Keratinocyte (primary cell): ENCODE measurements at regions not wholly inside any gene's neighbourhood (a gene's known extent, or its start where the extent isn't known, plus 50 kb on each side); places are given as distances from the start of the nearest gene placed in this dataset.

ENCODE experiments used
- DNase-seq: peaks from one replicate; pipeline ENCODE4 v3.0.0-alpha.2; 2011; ENCODE audit warnings: low read depth, missing footprints, low spot score
- FAIRE-seq: peaks from 2 replicates; lab custom pipeline; 2011; peaks lifted over from hg19 to GRCh38; lab: Jason Lieb, UNC
- H2AFZ ChIP-seq: 2 replicates; pipeline ENCODE4 v1.6.0; 2012; ENCODE audit warnings: low read length, control low read depth, inconsistent platforms; ENCODE audit not compliant: control insufficient read depth
- H3K27ac ChIP-seq: 2 replicates; pipeline ENCODE4 v1.5.1; 2011; ENCODE audit warnings: low read length; ENCODE audit not compliant: control insufficient read depth, insufficient read depth
- H3K27me3 ChIP-seq: 3 replicates; pipeline ENCODE4 v1.6.0; 2011; ENCODE audit warnings: low read length; ENCODE audit not compliant: control insufficient read depth, insufficient read depth; ENCODE audit errors: extremely low read depth
- H3K36me3 ChIP-seq, 2 experiments: 2 replicates in 1 of 2; 3 replicates in 1 of 2; pipeline ENCODE4 v1.5.1; 2011; ENCODE audit warnings: low read length in 2 of 2, mild to moderate bottlenecking in 1 of 2; ENCODE audit not compliant: control insufficient read depth in 2 of 2, insufficient read depth in 2 of 2; ENCODE audit errors: extremely low read depth in 1 of 2
- H3K4me1 ChIP-seq: 3 replicates; pipeline ENCODE4 v1.5.1; 2011; ENCODE audit warnings: low read length; ENCODE audit not compliant: control insufficient read depth, insufficient read depth; ENCODE audit errors: extremely low read depth
- H3K4me2 ChIP-seq: 3 replicates; pipeline ENCODE4 v1.6.0; 2011; ENCODE audit warnings: low read depth, low read length; ENCODE audit not compliant: control insufficient read depth, insufficient read depth; ENCODE audit errors: extremely low read depth
- H3K4me3 ChIP-seq, 3 experiments: fragments of 200-600 bp in 1 of 3; sonication (generic) in 1 of 3; 2 replicates in 2 of 3; 3 replicates in 1 of 3; pipeline ENCODE4 v1.5.1; 2011 to 2016; ENCODE audit warnings: low read length in 3 of 3, mild to moderate bottlenecking in 3 of 3, control low read depth in 2 of 3, inconsistent platforms in 1 of 3, low read depth in 1 of 3, mixed read lengths in 1 of 3, mixed run types in 1 of 3, moderate library complexity in 1 of 3; ENCODE audit not compliant: control insufficient read depth in 2 of 3, insufficient read depth in 2 of 3; ENCODE audit errors: extremely low read depth in 1 of 3
- H3K79me2 ChIP-seq: 2 replicates; pipeline ENCODE4 v1.6.0; 2012; ENCODE audit warnings: low read length; ENCODE audit not compliant: control insufficient read depth, insufficient read depth
- H3K9ac ChIP-seq: 3 replicates; pipeline ENCODE4 v1.6.0; 2011; ENCODE audit warnings: low read length; ENCODE audit not compliant: control insufficient read depth, insufficient read depth; ENCODE audit errors: extremely low read depth
- H3K9me1 ChIP-seq: 3 replicates; pipeline ENCODE4 v1.6.0; 2011; ENCODE audit warnings: low read length; ENCODE audit not compliant: control insufficient read depth, insufficient read depth; ENCODE audit errors: extremely low read depth
- H3K9me3 ChIP-seq: 2 replicates; pipeline ENCODE4 v1.5.1; 2012; ENCODE audit warnings: low read depth, low read length; ENCODE audit not compliant: control insufficient read depth
- H4K20me1 ChIP-seq: 3 replicates; pipeline ENCODE4 v1.6.0; 2011; ENCODE audit warnings: low read length; ENCODE audit not compliant: control insufficient read depth, insufficient read depth; ENCODE audit errors: extremely low read depth
- CTCF ChIP-seq, 3 experiments: IDR thresholded peaks in 1 of 3; conservative IDR thresholded peaks in 1 of 3; optimal IDR thresholded peaks in 1 of 3; 2 replicates in 2 of 3; 3 replicates in 1 of 3; pipeline versions ENCODE3 to v1.5.1; 2011; ENCODE audit warnings: low read length in 3 of 3, mild to moderate bottlenecking in 3 of 3, moderate library complexity in 2 of 3, control low read depth in 1 of 3, inconsistent platforms in 1 of 3; ENCODE audit not compliant: insufficient read depth in 2 of 3; ENCODE audit errors: extremely low read depth in 1 of 3
- EZH2 ChIP-seq: IDR thresholded peaks from one replicate; pipeline ENCODE4 v1.6.1; 2012; ENCODE audit warnings: inconsistent platforms, mild to moderate bottlenecking, low read length, moderate library complexity
- dilution Hi-C: fragments of 300-500 bp; cut with MboI; formaldehyde crosslinking; loops from one replicate; pipeline ENCODE4 v1.7.0; 2020; ENCODE audit warnings: low sequenced_read_pairs; ENCODE audit not compliant: extremely low pct_ligation_motif_present

GRCh38 chr2:4828682-4829374 is 863.4 kb upstream of the SOX11 start:
- H3K36me3 ChIP-seq: no peaks in the 10 kb centered on the region
- H3K9ac ChIP-seq: no peak overlapping the region
- H3K4me1 ChIP-seq: no peaks in the 10 kb centered on the region
- no peak for DNase-seq
- no peak overlapping the region for H2AFZ ChIP-seq
- no peaks in the 10 kb centered on the region for H3K9me1 ChIP-seq
- TF ChIP-seq EZH2 (no peak), CTCF (optimal IDR thresholded peaks at IDR 0.05 in 1 of 3, IDR thresholded peaks at IDR 0.05 in 1 of 3, conservative IDR thresholded peaks at IDR 0.05 in 1 of 3; ENCODE audit: extremely low read depth in 1 of 3, insufficient read depth in 2 of 3, low read length in 3 of 3) (no peak)
- H3K27me3 ChIP-seq: no peaks in the 10 kb centered on the region
- dilution Hi-C loops: no loop called here
- H3K4me3 ChIP-seq: no peak overlapping the region
- H4K20me1 ChIP-seq: no peaks in the 10 kb centered on the region
- no peaks in the 10 kb centered on the region for H3K9me3 ChIP-seq
- H3K4me2 ChIP-seq: no peak overlapping the region
- H3K27ac ChIP-seq: no peak overlapping the region
- no peaks in the 10 kb centered on the region for H3K79me2 ChIP-seq
- no peak for FAIRE-seq

GRCh38 chr2:4831751-4832150 is 860.4 kb upstream of the SOX11 start:
- Histone ChIP-seq H3K4me3 (no peak overlapping the region), H2AFZ (no peak overlapping the region), H4K20me1 (no peaks in the 10 kb centered on the region), H3K4me1 (no peaks in the 10 kb centered on the region), H3K9me3 (no peaks in the 10 kb centered on the region), H3K27ac (no peak overlapping the region), H3K9ac (no peak overlapping the region), H3K36me3 (no peaks in the 10 kb centered on the region), H3K79me2 (no peaks in the 10 kb centered on the region), H3K27me3 (no peaks in the 10 kb centered on the region), H3K4me2 (no peak overlapping the region), H3K9me1 (no peaks in the 10 kb centered on the region)
- TF ChIP-seq CTCF (optimal IDR thresholded peaks at IDR 0.05 in 1 of 3, IDR thresholded peaks at IDR 0.05 in 1 of 3, conservative IDR thresholded peaks at IDR 0.05 in 1 of 3; ENCODE audit: extremely low read depth in 1 of 3, insufficient read depth in 2 of 3, low read length in 3 of 3) (no peak), EZH2 (no peak)
- DNase-seq (no peak), FAIRE-seq (no peak)
- dilution Hi-C loops: no loop called here
